ENCODE measurements at regions not wholly inside any gene's neighbourhood (a gene's known extent, or its start where the extent isn't known, plus 50 kb on each side); places are given as distances from the start of the nearest gene placed in this dataset.

DNA sequence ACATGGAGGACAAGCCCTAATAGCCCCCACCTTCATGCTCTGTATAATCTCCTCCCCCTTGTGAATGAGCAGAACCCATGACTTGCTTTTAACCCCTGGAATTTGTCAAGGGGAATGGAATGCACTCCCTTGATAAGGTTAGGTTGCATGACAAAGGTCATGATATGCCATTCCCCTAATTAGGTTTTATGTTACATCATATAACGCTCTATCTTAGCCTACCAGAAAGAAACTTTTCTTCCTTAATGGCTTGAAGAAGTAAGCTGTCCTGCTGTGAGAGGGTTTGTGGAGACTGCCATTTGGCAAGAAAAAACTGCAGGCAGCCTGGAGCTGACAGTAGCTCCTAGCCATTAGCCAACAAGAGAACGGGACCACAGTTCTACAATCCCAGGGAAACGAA lies 399.8 kb upstream of the MAD2L1 start:
- TF ChIP-seq, protein P1, sequence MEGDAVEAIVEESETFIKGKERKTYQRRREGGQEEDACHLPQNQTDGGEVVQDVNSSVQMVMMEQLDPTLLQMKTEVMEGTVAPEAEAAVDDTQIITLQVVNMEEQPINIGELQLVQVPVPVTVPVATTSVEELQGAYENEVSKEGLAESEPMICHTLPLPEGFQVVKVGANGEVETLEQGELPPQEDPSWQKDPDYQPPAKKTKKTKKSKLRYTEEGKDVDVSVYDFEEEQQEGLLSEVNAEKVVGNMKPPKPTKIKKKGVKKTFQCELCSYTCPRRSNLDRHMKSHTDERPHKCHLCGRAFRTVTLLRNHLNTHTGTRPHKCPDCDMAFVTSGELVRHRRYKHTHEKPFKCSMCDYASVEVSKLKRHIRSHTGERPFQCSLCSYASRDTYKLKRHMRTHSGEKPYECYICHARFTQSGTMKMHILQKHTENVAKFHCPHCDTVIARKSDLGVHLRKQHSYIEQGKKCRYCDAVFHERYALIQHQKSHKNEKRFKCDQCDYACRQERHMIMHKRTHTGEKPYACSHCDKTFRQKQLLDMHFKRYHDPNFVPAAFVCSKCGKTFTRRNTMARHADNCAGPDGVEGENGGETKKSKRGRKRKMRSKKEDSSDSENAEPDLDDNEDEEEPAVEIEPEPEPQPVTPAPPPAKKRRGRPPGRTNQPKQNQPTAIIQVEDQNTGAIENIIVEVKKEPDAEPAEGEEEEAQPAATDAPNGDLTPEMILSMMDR (IDR thresholded peaks at IDR 0.05), result no peak
- no peak for TF ChIP-seq POLR2AphosphoS5 (IDR thresholded peaks at IDR 0.05; ENCODE audit: low read depth, low read length)

All from Panc1 (cell line).